ENCODE measurements at regions not wholly inside any gene's neighbourhood (a gene's known extent, or its start where the extent isn't known, plus 50 kb on each side); places are given as distances from the start of the nearest gene placed in this dataset.

DNA sequence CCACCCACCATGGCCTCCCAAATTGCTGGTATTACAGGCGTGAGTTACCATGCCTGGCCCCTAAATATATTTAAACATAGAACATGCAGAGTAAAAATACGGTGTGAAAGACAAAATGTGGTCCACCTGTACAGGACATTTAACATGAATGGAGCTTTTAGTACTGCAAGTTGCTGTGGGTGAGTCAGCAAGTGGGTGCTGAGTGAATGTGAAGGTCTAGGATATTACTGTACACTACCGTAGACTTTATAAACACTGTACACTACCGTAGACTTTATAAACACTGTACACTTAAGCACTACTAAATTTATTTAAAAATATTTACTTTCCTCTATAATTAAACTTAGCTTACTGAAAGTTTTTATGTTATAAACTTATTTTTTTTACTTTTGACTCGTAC lies 317.8 kb downstream of the PRDM9 start:
- no TSS peak for BruUV-seq (replicated peaks)
- H3K4ac ChIP-seq (ENCODE audit: low read depth, low read length), result no peak overlapping the region
- no peaks in the 10 kb centered on the region for H3K27me3 ChIP-seq (ENCODE audit: control insufficient read depth, insufficient read depth, low read length)
- H4K20me1 ChIP-seq (ENCODE audit: insufficient read depth, low read length), result no peaks in the 10 kb centered on the region
- no peak overlapping the region for H3K23ac ChIP-seq (ENCODE audit: low read depth, low read length)
- H3K79me1 ChIP-seq (ENCODE audit: low read depth in 1 of 2, low read length in 2 of 2), result no peaks in the 10 kb centered on the region
- no peak overlapping the region for H3K9ac ChIP-seq (ENCODE audit: low read depth, low read length)
- no peak overlapping the region for H4K5ac ChIP-seq (ENCODE audit: low read depth, low read length)
- DNase-seq (no peak), ATAC-seq (ENCODE audit: low read depth) (no peak)
- H3K14ac ChIP-seq (replicated peaks; ENCODE audit: low read depth, low read length), result no peak overlapping the region
- dilution Hi-C loops (cut with HindIII; ENCODE audit: low sequenced_read_pairs, unreplicated experiment) (no loop called here), in situ Hi-C loops (cut with MboI; ENCODE audit: low sequenced_read_pairs) (no loop called here), intact Hi-C loops (cut with micrococcal nuclease) (no loop called here)
- H2AK9ac ChIP-seq (replicated peaks; ENCODE audit: low read depth, low read length, poor library complexity), result no peak overlapping the region
- no peak overlapping the region for H2BK120ac ChIP-seq (ENCODE audit: low read depth, low read length)
- no peak overlapping the region for H3K27ac ChIP-seq (ENCODE audit: insufficient read depth, low read length)
- no peak overlapping the region for H4K91ac ChIP-seq (ENCODE audit: insufficient read depth, low read depth, low read length)
- no peak overlapping the region for H3K56ac ChIP-seq (ENCODE audit: extremely low read depth, insufficient read depth, low read length)
- no peaks in the 10 kb centered on the region for H3K4me1 ChIP-seq (ENCODE audit: control insufficient read depth, insufficient read depth, low read length)
- H3K9me1 ChIP-seq (ENCODE audit: insufficient read depth, low read length), result no peaks in the 10 kb centered on the region
- H3K4me3 ChIP-seq (ENCODE audit: insufficient read depth, low read depth, low read length), result no peak overlapping the region
- no peak overlapping the region for H4K8ac ChIP-seq (ENCODE audit: low read depth in 2 of 2, low read length in 2 of 2)
- H2AFZ ChIP-seq (replicated peaks; ENCODE audit: low read length, poor library complexity), result no peak overlapping the region
- H3K18ac ChIP-seq (ENCODE audit: low read depth, low read length), result no peak overlapping the region
- H2BK15ac ChIP-seq (ENCODE audit: low read depth, low read length), result no peak overlapping the region
- TF ChIP-seq, protein P1, sequence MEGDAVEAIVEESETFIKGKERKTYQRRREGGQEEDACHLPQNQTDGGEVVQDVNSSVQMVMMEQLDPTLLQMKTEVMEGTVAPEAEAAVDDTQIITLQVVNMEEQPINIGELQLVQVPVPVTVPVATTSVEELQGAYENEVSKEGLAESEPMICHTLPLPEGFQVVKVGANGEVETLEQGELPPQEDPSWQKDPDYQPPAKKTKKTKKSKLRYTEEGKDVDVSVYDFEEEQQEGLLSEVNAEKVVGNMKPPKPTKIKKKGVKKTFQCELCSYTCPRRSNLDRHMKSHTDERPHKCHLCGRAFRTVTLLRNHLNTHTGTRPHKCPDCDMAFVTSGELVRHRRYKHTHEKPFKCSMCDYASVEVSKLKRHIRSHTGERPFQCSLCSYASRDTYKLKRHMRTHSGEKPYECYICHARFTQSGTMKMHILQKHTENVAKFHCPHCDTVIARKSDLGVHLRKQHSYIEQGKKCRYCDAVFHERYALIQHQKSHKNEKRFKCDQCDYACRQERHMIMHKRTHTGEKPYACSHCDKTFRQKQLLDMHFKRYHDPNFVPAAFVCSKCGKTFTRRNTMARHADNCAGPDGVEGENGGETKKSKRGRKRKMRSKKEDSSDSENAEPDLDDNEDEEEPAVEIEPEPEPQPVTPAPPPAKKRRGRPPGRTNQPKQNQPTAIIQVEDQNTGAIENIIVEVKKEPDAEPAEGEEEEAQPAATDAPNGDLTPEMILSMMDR (conservative IDR thresholded peaks at IDR 0.05; ENCODE audit: low read depth, low read length), result no peak
- TF ChIP-seq POLR2A (IDR thresholded peaks at IDR 0.05; ENCODE audit: low read depth, low read length) (no peak), RAD21 (IDR thresholded peaks at IDR 0.05; ENCODE audit: low read length) (no peak), FOS (IDR thresholded peaks at IDR 0.05; ENCODE audit: low read depth, low read length) (no peak), MAFK (IDR thresholded peaks at IDR 0.05; ENCODE audit: low read depth, low read length) (no peak)
- WGBS, 2 experiments (ENCODE audit: extremely low coverage in 2 of 2, insufficient read length in 1 of 2), result no CpG with 5 or more reads among the region's 5 CpGs
- no peak overlapping the region for H2BK5ac ChIP-seq (ENCODE audit: low read depth, low read length, poor library complexity, severe bottlenecking)
- H2AK5ac ChIP-seq (ENCODE audit: low read depth, low read length), result no peak overlapping the region
- no peak overlapping the region for H2BK20ac ChIP-seq (ENCODE audit: low read depth, low read length)
- H3K4me2 ChIP-seq (ENCODE audit: low read depth, low read length), result no peak overlapping the region
- no peaks in the 10 kb centered on the region for H3K9me3 ChIP-seq (ENCODE audit: control insufficient read depth, insufficient read depth, low read length)
- ChIA-PET CTCF (no interaction called here), POLR2A (ENCODE audit: unreplicated experiment) (no interaction called here)
- no peaks in the 10 kb centered on the region for H3K36me3 ChIP-seq (ENCODE audit: control insufficient read depth, insufficient read depth, low read length)

Measured in IMR-90 (cell line).